ENCODE measurements at regions not wholly inside any gene's neighbourhood (a gene's known extent, or its start where the extent isn't known, plus 50 kb on each side); places are given as distances from the start of the nearest gene placed in this dataset.

GRCh38 chr15:99504823-99505551, 60.8 kb upstream of the MEF2A start:
- TF ChIP-seq CTCF (IDR thresholded peaks at IDR 0.05) (no peak), POLR2A (IDR thresholded peaks at IDR 0.05) (no peak)
